ENCODE measurements at regions not wholly inside any gene's neighbourhood (a gene's known extent, or its start where the extent isn't known, plus 50 kb on each side); places are given as distances from the start of the nearest gene placed in this dataset.

DNA sequence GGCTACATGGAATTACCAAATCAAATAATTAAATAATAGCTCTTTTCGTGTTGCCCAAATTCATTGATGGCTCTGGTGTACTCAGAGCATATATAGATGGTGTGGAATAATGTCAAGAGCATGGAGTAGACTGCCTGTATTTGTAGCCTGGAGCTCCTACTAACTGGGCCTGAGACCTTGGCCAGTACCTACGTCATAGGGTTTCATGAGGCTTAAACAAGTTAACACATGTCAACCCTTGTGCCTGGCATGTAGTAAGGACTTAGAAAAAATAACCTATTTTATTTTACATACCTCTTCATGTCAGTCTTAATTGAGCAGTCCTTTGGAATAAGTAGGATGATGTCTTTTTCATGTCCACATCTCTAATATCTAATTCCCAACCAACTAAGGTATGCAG lies 223.7 kb upstream of the DPH6 start:
- Histone ChIP-seq H2AFZ (ENCODE audit: low read depth, low read length) (no peak overlapping the region), H4K20me1 (ENCODE audit: insufficient read depth, low read length) (no peaks in the 10 kb centered on the region), H3K4me1 (ENCODE audit: insufficient read depth, low read length) (no peaks in the 10 kb centered on the region), H3K9ac (ENCODE audit: low read depth, low read length) (no peak overlapping the region), H3K79me2 (ENCODE audit: insufficient read depth, low read length) (no peaks in the 10 kb centered on the region), H3K27me3 (ENCODE audit: insufficient read depth, low read length, poor library complexity) (no peaks in the 10 kb centered on the region), H3K27ac (ENCODE audit: low read length) (no peak overlapping the region), H3K4me3 (ENCODE audit: low read depth in 1 of 2, low read length in 2 of 2) (no peak overlapping the region), H3K36me3 (ENCODE audit: insufficient read depth, low read length) (no peaks in the 10 kb centered on the region), H3K9me3 (ENCODE audit: insufficient read depth, low read length, severe bottlenecking) (no peaks in the 10 kb centered on the region), H3K4me2 (ENCODE audit: insufficient read depth, low read length) (no peak overlapping the region)
- DNase-seq = no peak
- TF ChIP-seq, protein P1, sequence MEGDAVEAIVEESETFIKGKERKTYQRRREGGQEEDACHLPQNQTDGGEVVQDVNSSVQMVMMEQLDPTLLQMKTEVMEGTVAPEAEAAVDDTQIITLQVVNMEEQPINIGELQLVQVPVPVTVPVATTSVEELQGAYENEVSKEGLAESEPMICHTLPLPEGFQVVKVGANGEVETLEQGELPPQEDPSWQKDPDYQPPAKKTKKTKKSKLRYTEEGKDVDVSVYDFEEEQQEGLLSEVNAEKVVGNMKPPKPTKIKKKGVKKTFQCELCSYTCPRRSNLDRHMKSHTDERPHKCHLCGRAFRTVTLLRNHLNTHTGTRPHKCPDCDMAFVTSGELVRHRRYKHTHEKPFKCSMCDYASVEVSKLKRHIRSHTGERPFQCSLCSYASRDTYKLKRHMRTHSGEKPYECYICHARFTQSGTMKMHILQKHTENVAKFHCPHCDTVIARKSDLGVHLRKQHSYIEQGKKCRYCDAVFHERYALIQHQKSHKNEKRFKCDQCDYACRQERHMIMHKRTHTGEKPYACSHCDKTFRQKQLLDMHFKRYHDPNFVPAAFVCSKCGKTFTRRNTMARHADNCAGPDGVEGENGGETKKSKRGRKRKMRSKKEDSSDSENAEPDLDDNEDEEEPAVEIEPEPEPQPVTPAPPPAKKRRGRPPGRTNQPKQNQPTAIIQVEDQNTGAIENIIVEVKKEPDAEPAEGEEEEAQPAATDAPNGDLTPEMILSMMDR (IDR thresholded peaks at IDR 0.05; ENCODE audit: borderline replicate concordance, extremely low read depth, low read length, poor library complexity, severe bottlenecking) = no peak
- TF ChIP-seq EZH2 (IDR thresholded peaks at IDR 0.05; ENCODE audit: borderline replicate concordance, low read depth, low read length, severe bottlenecking) = no peak
- no peak for ATAC-seq (ENCODE audit: insufficient read depth, low read depth)

DNA sequence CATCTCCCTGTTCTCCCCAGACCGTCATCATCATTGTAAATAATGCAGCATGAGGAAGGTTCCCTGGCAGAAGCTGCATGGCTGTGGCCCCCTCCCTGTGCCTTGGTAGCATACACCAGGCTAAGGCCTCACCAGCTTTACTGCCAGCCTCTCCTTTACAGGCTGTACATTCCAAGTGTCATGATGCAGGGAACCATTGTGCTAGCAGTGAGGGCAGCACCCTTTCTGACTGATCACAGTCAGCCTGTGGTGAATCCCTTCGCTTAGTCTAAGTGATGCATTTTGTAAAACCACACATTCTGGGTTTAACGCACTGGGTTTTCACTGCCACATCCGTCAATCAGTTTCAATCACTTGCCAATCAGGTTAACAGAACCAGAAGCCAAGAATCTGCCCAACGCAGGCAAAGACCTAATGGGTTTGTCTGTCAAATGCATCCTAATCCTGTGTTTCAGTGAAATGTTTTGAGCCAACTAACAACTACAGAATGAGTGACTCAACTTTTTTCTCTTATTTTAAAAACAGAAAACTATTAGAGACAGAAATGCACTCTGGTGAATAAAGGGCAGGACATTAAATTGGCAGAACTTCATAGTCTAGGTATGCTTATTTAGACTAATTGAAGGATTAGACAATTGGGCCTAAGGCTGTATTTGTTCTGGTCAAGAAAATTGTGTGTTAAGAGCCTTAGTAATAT lies 225.9 kb upstream of the DPH6 start:
- no peak for TF ChIP-seq EZH2 (IDR thresholded peaks at IDR 0.05; ENCODE audit: borderline replicate concordance, low read depth, low read length, severe bottlenecking)
- TF ChIP-seq, protein P1 (IDR thresholded peaks at IDR 0.05; ENCODE audit: borderline replicate concordance, extremely low read depth, low read length, poor library complexity, severe bottlenecking) = no peak
- no peaks in the 10 kb centered on the region for H3K36me3 ChIP-seq (ENCODE audit: insufficient read depth, low read length)
- no peaks in the 10 kb centered on the region for H3K27me3 ChIP-seq (ENCODE audit: insufficient read depth, low read length, poor library complexity)
- no peaks in the 10 kb centered on the region for H4K20me1 ChIP-seq (ENCODE audit: insufficient read depth, low read length)
- no peak overlapping the region for H3K9ac ChIP-seq (ENCODE audit: low read depth, low read length)
- no peak overlapping the region for H3K27ac ChIP-seq (ENCODE audit: low read length)
- no peaks in the 10 kb centered on the region for H3K4me1 ChIP-seq (ENCODE audit: insufficient read depth, low read length)
- no peak overlapping the region for H3K4me3 ChIP-seq (ENCODE audit: low read depth in 1 of 2, low read length in 2 of 2)
- H3K79me2 ChIP-seq (ENCODE audit: insufficient read depth, low read length) = no peaks in the 10 kb centered on the region
- H2AFZ ChIP-seq (ENCODE audit: low read depth, low read length) = no peak overlapping the region
- ATAC-seq (ENCODE audit: insufficient read depth, low read depth) = no peak
- H3K4me2 ChIP-seq (ENCODE audit: insufficient read depth, low read length) = no peak overlapping the region
- DNase-seq = no peak
- H3K9me3 ChIP-seq (ENCODE audit: insufficient read depth, low read length, severe bottlenecking) = no peaks in the 10 kb centered on the region

DNA sequence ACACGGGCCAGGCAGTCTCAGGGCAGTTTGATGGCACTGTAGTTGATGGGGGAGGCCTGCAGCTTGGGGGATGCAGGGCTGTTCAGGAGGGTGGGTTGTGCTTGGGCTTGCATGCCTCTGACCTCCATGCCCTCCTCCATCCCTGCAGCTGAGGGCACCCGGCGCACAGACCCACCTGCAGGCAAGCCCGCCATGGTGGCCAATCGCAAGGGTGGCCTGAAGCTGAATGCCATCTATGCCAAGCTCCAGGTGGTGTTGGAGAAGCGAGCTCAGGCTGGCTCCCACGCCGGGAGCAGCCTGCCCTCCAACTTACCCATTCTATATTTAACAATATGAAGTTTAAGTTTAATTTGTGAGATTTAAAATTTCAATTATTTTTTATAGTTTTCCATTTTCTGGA lies 228.7 kb upstream of the DPH6 start:
- no peaks in the 10 kb centered on the region for H3K27me3 ChIP-seq (ENCODE audit: insufficient read depth, low read length, poor library complexity)
- H3K4me2 ChIP-seq (ENCODE audit: insufficient read depth, low read length) = no peak overlapping the region
- no peaks in the 10 kb centered on the region for H4K20me1 ChIP-seq (ENCODE audit: insufficient read depth, low read length)
- no peak for TF ChIP-seq EZH2 (IDR thresholded peaks at IDR 0.05; ENCODE audit: borderline replicate concordance, low read depth, low read length, severe bottlenecking)
- TF ChIP-seq, protein P1 (IDR thresholded peaks at IDR 0.05; ENCODE audit: borderline replicate concordance, extremely low read depth, low read length, poor library complexity, severe bottlenecking) = no peak
- H3K27ac ChIP-seq (ENCODE audit: low read length) = no peak overlapping the region
- H3K36me3 ChIP-seq (ENCODE audit: insufficient read depth, low read length) = no peaks in the 10 kb centered on the region
- no peak overlapping the region for H3K4me3 ChIP-seq (ENCODE audit: low read depth in 1 of 2, low read length in 2 of 2)
- H3K4me1 ChIP-seq (ENCODE audit: insufficient read depth, low read length) = no peaks in the 10 kb centered on the region
- H3K79me2 ChIP-seq (ENCODE audit: insufficient read depth, low read length) = no peaks in the 10 kb centered on the region
- no peaks in the 10 kb centered on the region for H3K9me3 ChIP-seq (ENCODE audit: insufficient read depth, low read length, severe bottlenecking)
- ATAC-seq (ENCODE audit: insufficient read depth, low read depth) (no peak), DNase-seq (no peak)
- H3K9ac ChIP-seq (ENCODE audit: low read depth, low read length) = no peak overlapping the region
- no peak overlapping the region for H2AFZ ChIP-seq (ENCODE audit: low read depth, low read length)

All from DND-41 (cell line).